Testis (tissue), 2 donors: ENCODE measurements at regions not wholly inside any gene's neighbourhood (a gene's known extent, or its start where the extent isn't known, plus 50 kb on each side); places are given as distances from the start of the nearest gene placed in this dataset.

Experiments
- DNase-seq: peaks from one replicate; pipeline ENCODE4 v3.0.0-alpha.2; 2019
- H3K27ac ChIP-seq, 2 donors: fragments of 200-600 bp; sonication (generic); one replicate each; pipeline ENCODE4 v1.5.1; 2019
- H3K27me3 ChIP-seq: fragments of 200-600 bp; sonication (generic); one replicate; pipeline ENCODE4 v1.5.1; 2019
- H3K36me3 ChIP-seq: fragments of 200-600 bp; sonication (generic); one replicate; pipeline ENCODE4 v1.5.1; 2017; ENCODE audit warnings: low read depth; ENCODE audit errors: missing control alignments
- H3K4me1 ChIP-seq: fragments of 200-600 bp; sonication (generic); one replicate; pipeline ENCODE4 v1.5.1; 2019
- H3K4me3 ChIP-seq, 2 donors: fragments of 200-600 bp; sonication (generic); one replicate each; pipeline ENCODE4 v1.5.1; 2017 to 2019
- H3K9me3 ChIP-seq: fragments of 200-600 bp; sonication (generic); one replicate; pipeline ENCODE4 v1.5.1; 2017
- POLR2A ChIP-seq: fragments of 450-650 bp; IDR thresholded peaks from one replicate; pipeline ENCODE4 v1.6.1; 2017; ENCODE audit warnings: antibody characterized with exemption, mild to moderate bottlenecking, moderate library complexity
- WGBS, 2 donors: methylation state at CpG; one replicate each; pipeline ENCODE4 v1.1.5; 2018; 5-methylcytosine and 5-hydroxymethylcytosine counted together
- intact Hi-C: fragments of 100-400 bp; cut with DNase I; formaldehyde crosslinking; loops from one replicate; pipeline ENCODE4 v1.15.1; 2023; ENCODE audit warnings: low total_unique reads
- TF ChIP-seq, protein P1 (sequence below), 3 experiments: fragments of 450-650 bp in 2 of 3; fragments of 200-600 bp in 1 of 3; sonication (generic) in 1 of 3; IDR thresholded peaks; one replicate each; pipeline ENCODE4 v1.5.1; 2016 to 2019; ENCODE audit warnings: antibody characterized with exemption in 3 of 3, mild to moderate bottlenecking in 2 of 3, moderate library complexity in 1 of 3

- H3K27ac ChIP-seq = no peak overlapping the region
- no peak for DNase-seq
- H3K4me3 ChIP-seq = no peak overlapping the region
- H3K9me3 ChIP-seq = no peaks in the 10 kb centered on the region
- no peak for TF ChIP-seq POLR2A
- WGBS, 2 donors = 86% methylated on average over 1 of the region's 1 CpG
- intact Hi-C loops = no loop called here
- no peaks in the 10 kb centered on the region for H3K36me3 ChIP-seq
- no peaks in the 10 kb centered on the region for H3K4me1 ChIP-seq
- H3K27me3 ChIP-seq = no peaks in the 10 kb centered on the region
Observed at GRCh38 chr17:52762794-52763167, 604.3 kb upstream of the CA10 start.

GRCh38 chr17:52762147-52762793 is 603.8 kb upstream of the CA10 start:
- TF ChIP-seq, protein P1, sequence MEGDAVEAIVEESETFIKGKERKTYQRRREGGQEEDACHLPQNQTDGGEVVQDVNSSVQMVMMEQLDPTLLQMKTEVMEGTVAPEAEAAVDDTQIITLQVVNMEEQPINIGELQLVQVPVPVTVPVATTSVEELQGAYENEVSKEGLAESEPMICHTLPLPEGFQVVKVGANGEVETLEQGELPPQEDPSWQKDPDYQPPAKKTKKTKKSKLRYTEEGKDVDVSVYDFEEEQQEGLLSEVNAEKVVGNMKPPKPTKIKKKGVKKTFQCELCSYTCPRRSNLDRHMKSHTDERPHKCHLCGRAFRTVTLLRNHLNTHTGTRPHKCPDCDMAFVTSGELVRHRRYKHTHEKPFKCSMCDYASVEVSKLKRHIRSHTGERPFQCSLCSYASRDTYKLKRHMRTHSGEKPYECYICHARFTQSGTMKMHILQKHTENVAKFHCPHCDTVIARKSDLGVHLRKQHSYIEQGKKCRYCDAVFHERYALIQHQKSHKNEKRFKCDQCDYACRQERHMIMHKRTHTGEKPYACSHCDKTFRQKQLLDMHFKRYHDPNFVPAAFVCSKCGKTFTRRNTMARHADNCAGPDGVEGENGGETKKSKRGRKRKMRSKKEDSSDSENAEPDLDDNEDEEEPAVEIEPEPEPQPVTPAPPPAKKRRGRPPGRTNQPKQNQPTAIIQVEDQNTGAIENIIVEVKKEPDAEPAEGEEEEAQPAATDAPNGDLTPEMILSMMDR (IDR thresholded peaks at IDR 0.05) = no peak
- TF ChIP-seq POLR2A = no peak
- 56 to 67% methylated on average over 4 to 5 of the region's 5 CpGs for WGBS, 2 donors
- H3K36me3 ChIP-seq = no peaks in the 10 kb centered on the region
- H3K27me3 ChIP-seq = no peaks in the 10 kb centered on the region
- no peaks in the 10 kb centered on the region for H3K9me3 ChIP-seq
- no peak overlapping the region for H3K27ac ChIP-seq
- no peaks in the 10 kb centered on the region for H3K4me1 ChIP-seq
- DNase-seq = no peak
- H3K4me3 ChIP-seq = no peak overlapping the region
- intact Hi-C loops = no loop called here

DNA sequence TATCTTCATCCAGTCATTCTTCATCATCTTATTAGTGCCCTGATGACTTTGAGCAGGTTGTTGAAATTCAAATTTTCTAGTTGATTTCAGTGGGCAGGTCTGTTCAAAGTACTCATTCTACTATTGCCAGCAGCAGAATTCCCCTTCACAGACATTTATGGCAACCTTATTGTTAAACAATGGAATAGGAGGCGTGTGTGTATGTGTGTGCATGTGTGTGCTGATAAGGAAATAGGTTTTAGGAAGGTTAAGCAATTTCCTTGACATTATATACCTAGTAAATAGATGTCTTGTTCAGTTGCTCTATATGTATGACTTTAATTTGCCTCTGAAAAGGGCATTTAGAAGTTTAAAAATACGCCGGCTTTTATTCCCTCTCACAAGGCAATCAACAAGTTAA is 601.4 kb upstream of the CA10 start:
- Histone ChIP-seq H3K27ac (no peak overlapping the region), H3K27me3 (no peaks in the 10 kb centered on the region), H3K4me3 (no peak overlapping the region), H3K9me3 (no peaks in the 10 kb centered on the region), H3K36me3 (no peaks in the 10 kb centered on the region), H3K4me1 (no peaks in the 10 kb centered on the region)
- TF ChIP-seq POLR2A = no peak
- TF ChIP-seq, protein P1 (IDR thresholded peaks at IDR 0.05) = no peak
- WGBS, 2 donors = 90 to 94% methylated on average over 3 of the region's 3 CpGs
- intact Hi-C loops = no loop called here
- DNase-seq = no peak

- WGBS, 2 donors = 46 to 48% methylated on average over 1 of the region's 1 CpG
- TF ChIP-seq, protein P1 (IDR thresholded peaks at IDR 0.05) = no peak
- TF ChIP-seq POLR2A = no peak
- no peak overlapping the region for H3K27ac ChIP-seq
- no peaks in the 10 kb centered on the region for H3K27me3 ChIP-seq
- H3K4me1 ChIP-seq = no peaks in the 10 kb centered on the region
- intact Hi-C loops = no loop called here
- no peaks in the 10 kb centered on the region for H3K9me3 ChIP-seq
- no peak for DNase-seq
- no peaks in the 10 kb centered on the region for H3K36me3 ChIP-seq
- no peak overlapping the region for H3K4me3 ChIP-seq
Observed at GRCh38 chr17:52758481-52758880, 600.0 kb upstream of the CA10 start.

DNA sequence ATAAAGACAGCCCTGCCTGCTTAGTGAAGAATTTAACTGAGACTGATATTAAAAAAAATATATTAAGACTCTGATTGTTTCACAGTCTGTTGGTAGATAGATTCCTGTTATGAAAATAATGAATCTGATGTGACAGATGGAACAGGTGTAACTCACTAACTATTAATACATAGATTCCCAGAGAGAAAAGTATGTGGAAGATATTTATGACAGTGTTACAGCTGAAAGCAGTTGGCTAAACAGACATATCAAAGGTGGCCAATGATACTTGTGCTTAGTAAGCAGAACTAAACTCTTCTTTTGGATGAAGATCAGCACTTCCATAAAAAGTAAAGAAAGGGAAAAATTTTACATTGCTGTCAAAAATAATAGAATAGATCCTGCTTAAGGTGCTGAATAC is 598.2 kb upstream of the CA10 start:
- intact Hi-C loops = no loop called here
- Histone ChIP-seq H3K4me3 (no peak overlapping the region), H3K9me3 (no peaks in the 10 kb centered on the region), H3K36me3 (no peaks in the 10 kb centered on the region), H3K27me3 (no peaks in the 10 kb centered on the region), H3K27ac (no peak overlapping the region), H3K4me1 (no peaks in the 10 kb centered on the region)
- no peak for DNase-seq
- TF ChIP-seq, protein P1 (IDR thresholded peaks at IDR 0.05) = no peak
- no peak for TF ChIP-seq POLR2A
